ENCODE measurements at regions not wholly inside any gene's neighbourhood (a gene's known extent, or its start where the extent isn't known, plus 50 kb on each side); places are given as distances from the start of the nearest gene placed in this dataset.

- no peak for DNase-seq
- ATAC-seq = no peak
- intact Hi-C loops (cut with micrococcal nuclease) = no loop called here
Observed at GRCh38 chr5:133841831-133842750, 126.3 kb downstream of the C5orf15 start.

GRCh38 chr5:133840168-133840567, 128.3 kb downstream of the C5orf15 start:
- DNase-seq (no peak), ATAC-seq (no peak)
- intact Hi-C loops (cut with micrococcal nuclease) = no loop called here

GRCh38 chr5:133839721-133840120, 128.7 kb downstream of the C5orf15 start:
- intact Hi-C loops (cut with micrococcal nuclease) = no loop called here
- DNase-seq (no peak), ATAC-seq (peak; percentile 30)

- ATAC-seq = no peak
- no peak for DNase-seq
- intact Hi-C loops (cut with micrococcal nuclease) = no loop called here
Observed at GRCh38 chr5:133839090-133839489, 129.3 kb downstream of the C5orf15 start.

GRCh38 chr5:133838286-133838685, 130.1 kb downstream of the C5orf15 start:
- intact Hi-C loops (cut with micrococcal nuclease) = no loop called here
- DNase-seq (no peak), ATAC-seq (no peak)

GRCh38 chr5:133831491-133832224, 136.8 kb downstream of the C5orf15 start:
- DNase-seq (no peak), ATAC-seq (no peak)

GRCh38 chr5:133830911-133831310, 137.5 kb downstream of the C5orf15 start:
- intact Hi-C loops (cut with micrococcal nuclease) = no loop called here
- ATAC-seq (no peak), DNase-seq (no peak)

More at GRCh38 chr5:133831491-133832224, 136.8 kb downstream of the C5orf15 start:
- intact Hi-C loops (cut with micrococcal nuclease) = no loop called here

GRCh38 chr5:133830281-133830680, 138.1 kb downstream of the C5orf15 start:
- ATAC-seq (no peak), DNase-seq (no peak)
- intact Hi-C loops (cut with micrococcal nuclease) = no loop called here

GRCh38 chr5:133829786-133830185, 138.6 kb downstream of the C5orf15 start:
- intact Hi-C loops (cut with micrococcal nuclease) = no loop called here
- ATAC-seq = no peak
- no peak for DNase-seq

- DNase-seq = no peak
- intact Hi-C loops (cut with micrococcal nuclease) = no loop called here
- ATAC-seq = no peak
Observed at GRCh38 chr5:133828722-133829121, 139.7 kb downstream of the C5orf15 start.

- intact Hi-C loops (cut with micrococcal nuclease) = no loop called here
- DNase-seq = no peak
- no peak for ATAC-seq
Observed at GRCh38 chr5:133827830-133828229, 140.6 kb downstream of the C5orf15 start.

GRCh38 chr5:133827011-133827410, 141.4 kb downstream of the C5orf15 start:
- intact Hi-C loops (cut with micrococcal nuclease) = no loop called here
- no peak for ATAC-seq
- no peak for DNase-seq

GRCh38 chr5:133825631-133826289, 142.7 kb downstream of the C5orf15 start:
- DNase-seq = peak; percentile 52
- peak; percentile 58 for ATAC-seq
- intact Hi-C loops (cut with micrococcal nuclease) = no loop called here

- ATAC-seq = peak; percentile 8
- intact Hi-C loops (cut with micrococcal nuclease) = no loop called here
- no peak for DNase-seq
Observed at GRCh38 chr5:133824661-133825254, 143.7 kb downstream of the C5orf15 start.

- ATAC-seq (no peak), DNase-seq (no peak)
- intact Hi-C loops (cut with micrococcal nuclease) = no loop called here
Observed at GRCh38 chr5:133821889-133822288, 146.5 kb downstream of the C5orf15 start.

GRCh38 chr5:133821311-133821741, 147.1 kb downstream of the C5orf15 start:
- no peak for DNase-seq
- ATAC-seq = peak; percentile 10
- intact Hi-C loops (cut with micrococcal nuclease) = no loop called here

- DNase-seq = no peak
- peak; percentile 37 for ATAC-seq
- intact Hi-C loops (cut with micrococcal nuclease) = no loop called here
Observed at GRCh38 chr5:133820507-133820906, 147.9 kb downstream of the C5orf15 start.

- intact Hi-C loops (cut with micrococcal nuclease) = no loop called here
- ATAC-seq = no peak
- DNase-seq = no peak
Observed at GRCh38 chr5:133819977-133820471, 148.4 kb downstream of the C5orf15 start.

GRCh38 chr5:133818869-133819600, 149.4 kb downstream of the C5orf15 start:
- intact Hi-C loops (cut with micrococcal nuclease) = no loop called here
- DNase-seq (no peak), ATAC-seq (peak; percentile 44)

All from left ventricle myocardium superior (tissue), 1 donor.